Fibroblast of pulmonary artery (primary cell): ENCODE measurements at regions not wholly inside any gene's neighbourhood (a gene's known extent, or its start where the extent isn't known, plus 50 kb on each side); places are given as distances from the start of the nearest gene placed in this dataset.

Source experiments
- DNase-seq: peaks from one replicate; pipeline ENCODE4 v3.0.0-alpha.2; 2010; ENCODE audit warnings: low read depth
- H3K4me3 ChIP-seq: replicated peaks from 2 replicates; pipeline ENCODE4 v1.5.1; 2011; ENCODE audit warnings: low read depth, mild to moderate bottlenecking, control low read depth, low read length, moderate library complexity
- CTCF ChIP-seq: IDR thresholded peaks from 2 replicates; pipeline ENCODE4 v1.5.1; 2011; ENCODE audit warnings: mild to moderate bottlenecking, control low read depth, low read length, inconsistent platforms; ENCODE audit errors: missing control alignments

GRCh38 chr2:79387431-79387830 is 125.4 kb upstream of the CTNNA2 start:
- H3K4me3 ChIP-seq, result no peak overlapping the region
- no peak for TF ChIP-seq CTCF
- DNase-seq, result no peak

GRCh38 chr2:79383681-79384080 is 129.2 kb upstream of the CTNNA2 start:
- DNase-seq, result no peak
- no peak for TF ChIP-seq CTCF
- H3K4me3 ChIP-seq, result no peak overlapping the region

GRCh38 chr2:79375817-79376216 is 137.0 kb upstream of the CTNNA2 start:
- no peak for DNase-seq
- TF ChIP-seq CTCF, result no peak
- no peak overlapping the region for H3K4me3 ChIP-seq

GRCh38 chr2:79373358-79374130 is 139.3 kb upstream of the CTNNA2 start:
- H3K4me3 ChIP-seq, result no peak overlapping the region
- TF ChIP-seq CTCF, result no peak
- no peak for DNase-seq

- no peak overlapping the region for H3K4me3 ChIP-seq
- no peak for TF ChIP-seq CTCF
- no peak for DNase-seq
Measured at GRCh38 chr2:79370976-79371538, 141.8 kb upstream of the CTNNA2 start.

- no peak overlapping the region for H3K4me3 ChIP-seq
- DNase-seq, result no peak
- no peak for TF ChIP-seq CTCF
Measured at GRCh38 chr2:79369127-79369526, 143.7 kb upstream of the CTNNA2 start.
